Stimulated activated naive CD4-positive, alpha-beta T cell (primary cell): ENCODE measurements at regions not wholly inside any gene's neighbourhood (a gene's known extent, or its start where the extent isn't known, plus 50 kb on each side); places are given as distances from the start of the nearest gene placed in this dataset.

Experiments
- DNase-seq, 6 experiments: peaks; one replicate each; lab custom pipeline; 2025; lab: John Stamatoyannopoulos, UW

DNA sequence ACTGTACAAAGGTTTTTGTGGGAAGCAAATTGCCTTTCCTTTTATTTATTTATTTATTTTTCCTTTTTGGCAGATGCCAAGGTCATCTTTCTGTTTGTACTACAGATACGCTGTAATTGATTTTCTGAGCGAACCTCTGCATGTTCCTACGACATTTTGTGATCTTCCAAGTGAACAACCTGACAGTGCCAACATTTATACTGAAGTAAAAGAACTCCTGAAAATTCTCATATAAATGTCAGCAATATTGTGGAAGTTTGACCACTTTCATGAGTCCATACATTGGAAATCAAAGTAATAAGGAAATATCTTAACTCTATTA lies 86.8 kb upstream of the EEPD1 start:
- no peak for DNase-seq

DNA sequence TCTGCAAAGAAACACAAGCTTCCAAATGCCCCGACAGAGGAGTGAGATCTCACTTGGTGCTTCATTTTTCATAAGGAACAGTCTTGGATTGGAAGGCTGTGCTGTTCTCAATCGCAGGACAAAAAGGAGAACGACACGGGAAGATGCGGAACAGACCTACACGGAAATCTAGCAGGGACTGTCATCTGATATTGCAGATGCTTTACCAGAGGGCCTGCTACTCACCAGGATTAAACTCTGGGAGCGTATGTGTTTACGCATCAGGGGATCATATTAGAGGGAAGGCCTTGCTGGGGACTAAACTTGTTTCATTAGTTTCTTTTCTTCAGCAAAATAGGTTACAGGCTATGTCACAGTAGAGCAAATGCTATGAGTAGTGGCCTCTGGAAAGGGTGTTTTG lies 82.8 kb upstream of the EEPD1 start:
- no peak for DNase-seq

DNA sequence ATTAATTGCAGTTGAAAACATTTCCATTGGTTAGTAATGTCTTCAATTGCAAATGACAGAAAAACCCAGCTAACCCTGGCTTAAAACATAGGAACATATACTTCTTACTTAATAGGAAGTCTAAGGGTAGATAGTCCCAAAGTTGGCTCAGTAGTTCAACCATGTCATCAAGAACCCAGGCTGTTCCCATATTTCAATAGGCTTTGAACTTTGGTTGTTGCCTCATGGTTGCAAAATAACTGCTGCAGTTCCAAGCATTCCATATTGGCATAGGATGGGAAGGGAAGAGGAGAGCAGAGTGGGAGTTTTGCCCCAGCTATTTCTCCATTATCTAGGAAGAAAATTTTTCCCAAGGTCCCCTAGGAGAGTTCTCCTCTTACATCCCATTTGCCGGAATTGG lies 81.4 kb upstream of the EEPD1 start:
- DNase-seq, result no peak

DNA sequence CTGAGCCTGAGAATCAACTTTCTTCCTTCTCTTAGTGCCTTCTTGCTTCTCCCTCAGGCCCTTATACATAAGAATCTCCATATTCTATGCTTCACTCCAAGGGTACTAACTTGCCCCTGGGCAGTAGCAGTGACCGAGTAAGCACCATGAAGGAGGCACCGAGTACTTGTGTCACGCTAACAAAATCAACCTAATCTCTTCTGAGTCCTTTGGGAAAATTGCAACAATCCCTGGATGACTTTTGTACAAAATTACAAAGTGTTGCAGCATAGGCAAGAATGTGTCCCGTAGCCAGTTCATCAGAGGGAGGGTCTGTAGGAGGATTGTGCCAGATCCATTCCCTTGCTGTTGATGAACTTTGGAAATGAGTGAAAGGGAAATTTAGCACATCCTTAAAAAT lies 80.4 kb upstream of the EEPD1 start:
- no peak for DNase-seq

DNA sequence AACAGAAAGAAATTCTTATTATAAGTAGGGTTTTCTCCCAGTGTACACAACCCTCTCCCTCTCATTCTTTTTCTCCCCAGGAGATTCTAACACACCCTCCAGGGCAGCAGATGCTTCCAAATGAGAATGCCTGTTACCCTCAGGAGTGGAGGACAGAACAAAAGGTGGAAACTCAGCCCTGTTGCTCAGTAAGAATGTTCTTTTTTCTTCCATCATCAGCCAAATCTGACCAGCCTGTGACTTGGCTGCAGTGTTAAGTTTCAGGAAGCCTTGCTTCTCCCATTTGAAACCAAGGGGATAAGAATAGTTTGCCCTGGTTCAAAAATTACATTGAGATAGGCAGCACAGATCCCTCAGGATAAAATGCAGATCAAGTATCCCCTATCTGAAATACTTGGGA lies 77.5 kb upstream of the EEPD1 start:
- no peak for DNase-seq

DNA sequence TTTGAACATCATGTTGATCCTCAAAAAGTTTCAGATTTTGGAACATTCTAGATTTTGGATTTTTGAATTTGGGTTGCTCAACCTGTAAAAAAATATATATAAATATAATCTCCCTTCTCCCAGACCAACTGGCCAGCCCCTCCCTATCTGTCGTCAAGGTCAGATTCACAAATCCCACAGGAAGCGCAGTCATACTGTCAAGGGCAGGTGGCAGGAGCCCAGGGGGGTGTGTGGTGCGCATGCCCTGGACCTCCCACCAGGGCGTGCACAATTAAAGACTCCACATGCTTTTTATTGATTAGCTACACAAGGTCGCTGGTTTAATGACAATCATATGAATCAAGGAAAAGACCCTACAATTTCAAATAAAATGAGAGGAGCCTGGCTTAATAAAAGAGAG lies 77.0 kb upstream of the EEPD1 start:
- DNase-seq, result no peak

DNA sequence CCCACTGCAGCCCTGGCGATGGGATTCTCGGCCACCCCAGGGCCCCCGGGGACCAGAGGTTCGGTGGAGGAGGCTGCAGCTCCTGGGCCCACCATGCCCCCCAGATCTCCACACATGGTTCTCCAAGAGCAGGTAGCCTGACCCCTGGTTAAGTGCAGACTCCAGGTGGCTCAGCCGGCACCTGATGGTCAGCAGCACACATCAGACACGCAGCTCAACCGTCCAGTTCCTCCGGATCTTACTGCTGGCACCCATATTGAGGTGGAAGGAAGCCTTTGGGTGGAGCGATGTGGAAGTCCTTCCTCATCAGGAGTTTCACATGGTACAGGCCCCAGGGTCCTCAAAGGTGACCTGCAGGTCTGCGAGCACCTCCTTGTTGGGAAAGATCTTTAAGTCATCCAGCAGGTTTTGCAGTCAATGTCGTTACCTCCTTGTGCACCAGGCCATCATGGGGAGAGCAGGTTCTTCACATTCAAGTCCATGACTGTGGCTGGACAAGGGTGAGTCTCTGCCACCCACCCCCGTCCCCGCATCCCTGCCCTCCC lies 74.2 kb upstream of the EEPD1 start:
- no peak for DNase-seq

DNA sequence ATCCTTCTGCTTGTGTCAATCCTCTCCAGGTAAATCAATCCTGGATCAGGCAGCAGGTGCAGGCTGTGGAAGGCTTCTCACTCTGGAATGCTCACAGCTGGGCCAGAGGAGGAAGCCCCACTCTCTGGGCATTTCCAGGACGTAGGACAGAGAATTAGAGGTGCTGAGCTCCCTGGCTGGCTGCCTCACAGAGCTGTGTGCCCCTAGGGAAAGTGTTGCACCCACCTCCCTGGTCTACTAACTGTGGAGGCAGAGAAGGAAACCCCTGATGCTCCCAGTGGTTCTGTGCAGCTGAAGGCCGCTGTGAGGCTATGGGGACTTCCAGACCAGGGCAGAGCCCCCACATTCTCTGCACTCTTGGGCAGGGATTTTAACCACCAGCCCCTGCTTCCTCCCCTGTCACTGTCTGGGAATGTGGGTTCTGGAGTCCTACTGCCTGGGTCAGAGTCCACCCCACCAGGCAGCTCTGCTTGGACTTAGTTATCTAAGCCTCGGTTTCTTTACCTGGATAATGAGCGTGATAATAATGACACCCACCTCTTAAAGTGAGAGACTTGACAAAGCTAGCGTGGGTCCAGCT lies 73.5 kb upstream of the EEPD1 start:
- no peak for DNase-seq

DNA sequence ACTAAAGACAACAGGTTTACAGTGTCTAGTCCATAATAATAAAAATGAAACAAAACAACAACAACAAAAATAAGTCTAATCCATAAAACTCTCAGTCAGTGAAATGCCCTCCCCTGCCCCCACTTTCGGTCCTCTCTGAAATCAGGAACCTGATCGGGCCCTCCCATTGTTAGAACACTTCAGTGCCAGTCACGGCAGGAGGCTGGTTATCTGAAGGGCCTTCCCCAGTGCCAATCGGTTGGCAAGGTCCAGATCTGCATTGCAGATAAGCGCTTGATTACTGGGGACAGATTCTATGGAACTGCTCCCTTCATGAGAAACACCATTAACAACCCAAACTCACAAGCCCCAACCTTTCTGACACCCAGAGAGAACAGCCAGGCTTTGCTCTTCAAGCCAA lies 72.2 kb upstream of the EEPD1 start:
- no peak for DNase-seq

DNA sequence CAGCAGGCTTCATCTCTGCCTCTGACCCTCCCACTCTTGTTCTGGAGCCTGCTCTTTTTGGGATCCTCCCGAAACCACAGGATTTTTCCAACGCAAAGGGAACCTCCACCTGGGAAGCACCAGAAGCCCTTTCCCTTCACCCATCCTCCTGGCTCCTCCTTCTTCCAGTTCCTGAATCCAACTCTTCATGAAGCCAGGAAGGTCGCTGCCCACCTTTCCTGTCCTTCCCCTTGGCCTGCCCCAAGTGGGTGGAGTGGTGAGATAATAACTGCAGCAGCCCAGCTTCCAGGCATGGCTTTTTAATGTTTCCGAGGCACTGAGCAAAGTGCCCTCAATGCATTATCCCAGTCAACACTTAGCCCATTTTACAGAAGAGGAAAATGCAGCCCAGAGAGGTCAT lies 70.8 kb upstream of the EEPD1 start:
- DNase-seq, result no peak

DNA sequence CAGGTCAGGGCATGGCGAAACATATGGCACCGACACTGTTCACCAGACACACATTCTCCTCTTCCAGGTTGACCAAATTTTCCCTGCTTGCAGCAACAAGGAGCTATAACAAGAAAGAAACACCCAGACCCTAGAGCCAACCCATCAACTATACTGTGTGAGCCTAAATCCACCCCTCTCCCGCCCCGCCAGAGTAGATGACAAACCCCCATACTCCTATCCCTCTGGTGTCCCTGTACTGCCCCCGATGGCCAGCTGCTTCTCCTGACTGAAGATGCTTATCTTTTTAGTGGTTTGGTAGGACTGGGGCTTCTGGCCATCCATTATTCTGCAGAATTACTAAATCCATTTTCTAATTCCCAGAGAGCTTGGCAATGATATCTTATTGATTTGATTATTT lies 70.1 kb upstream of the EEPD1 start:
- DNase-seq, result no peak

DNA sequence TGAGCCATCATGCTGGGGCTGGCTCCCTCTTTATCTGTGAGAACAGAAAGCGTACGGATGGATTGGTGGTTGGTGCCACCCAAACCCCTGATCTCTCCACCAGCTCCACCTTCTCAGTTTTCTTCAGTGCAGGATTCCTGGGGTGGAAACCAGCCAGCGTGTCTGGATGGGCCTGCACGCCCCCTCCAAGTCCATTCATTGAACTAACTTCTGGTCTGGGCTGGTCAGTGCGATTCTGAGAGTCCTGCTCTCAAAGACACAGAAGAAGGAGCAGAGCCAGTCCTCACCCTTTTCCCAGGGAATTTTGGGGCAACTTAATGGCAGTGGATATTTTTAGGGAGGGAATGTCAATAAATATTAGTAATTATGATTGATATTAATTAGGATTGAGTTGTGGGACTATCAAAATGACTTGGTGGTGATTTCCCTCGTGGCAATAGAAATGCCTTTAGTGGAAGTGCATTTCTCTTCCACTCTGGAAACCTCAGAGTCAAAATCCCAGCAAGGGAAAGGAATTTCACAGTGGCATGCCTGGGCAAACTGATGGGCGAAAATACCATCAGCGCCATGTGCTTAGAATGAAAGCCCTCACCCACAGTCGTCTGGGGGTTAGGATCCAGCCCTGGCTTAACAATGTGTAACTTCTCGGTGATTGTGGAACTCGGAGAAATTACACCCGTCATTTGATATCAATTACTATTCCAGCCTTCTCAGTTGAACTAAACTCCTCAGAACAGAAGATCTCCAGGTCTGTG lies 69.3 kb upstream of the EEPD1 start:
- no peak for DNase-seq

DNA sequence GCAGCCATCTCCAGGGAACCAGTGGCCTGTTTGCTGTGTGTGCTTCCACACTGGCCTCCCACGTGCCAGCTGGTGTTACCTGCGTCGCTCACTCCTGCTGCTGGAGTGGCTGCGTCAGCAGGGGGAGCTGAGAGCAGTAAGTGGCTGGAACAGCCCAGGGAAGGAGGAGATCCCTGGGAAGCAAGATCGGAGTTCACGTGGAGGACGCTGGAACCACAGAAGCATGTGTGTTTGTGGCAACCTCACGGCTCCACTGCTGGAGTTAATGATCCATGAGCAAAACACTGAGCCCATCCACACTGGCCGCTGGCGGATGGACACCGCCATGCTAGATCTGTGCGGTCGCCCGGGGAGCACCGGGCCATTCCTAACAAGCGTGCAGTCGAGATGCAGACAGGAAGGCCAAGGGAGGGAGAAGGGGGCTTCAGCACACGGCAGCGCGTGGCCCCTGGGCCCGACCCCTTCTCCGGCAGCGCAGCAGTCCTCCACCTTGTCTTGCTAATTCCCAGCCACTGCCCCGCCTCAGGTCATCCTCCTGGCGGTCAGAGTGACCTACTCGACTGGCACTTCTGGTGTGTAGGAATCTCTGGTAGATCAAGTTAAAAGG lies 68.5 kb upstream of the EEPD1 start:
- DNase-seq, result no peak

DNA sequence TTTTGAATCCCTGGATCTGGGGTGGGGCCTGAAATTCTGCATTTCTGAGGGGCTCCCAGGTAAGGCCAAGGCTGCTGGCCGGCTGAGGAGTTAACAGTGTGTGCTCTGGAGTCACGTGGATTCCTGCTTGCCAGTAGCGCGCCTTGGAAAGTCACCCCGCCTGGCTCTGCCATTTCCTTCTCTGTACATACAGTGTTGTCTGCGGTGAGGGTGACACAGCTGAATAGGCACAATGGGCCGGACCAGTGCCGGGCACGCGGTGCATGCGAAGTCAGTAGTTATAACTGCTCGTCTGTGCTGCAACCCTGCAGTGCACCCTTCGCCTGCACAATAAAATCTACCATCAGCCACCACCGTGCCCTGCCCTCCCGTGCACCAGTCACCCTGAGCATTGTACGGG lies 68.0 kb upstream of the EEPD1 start:
- no peak for DNase-seq

DNA sequence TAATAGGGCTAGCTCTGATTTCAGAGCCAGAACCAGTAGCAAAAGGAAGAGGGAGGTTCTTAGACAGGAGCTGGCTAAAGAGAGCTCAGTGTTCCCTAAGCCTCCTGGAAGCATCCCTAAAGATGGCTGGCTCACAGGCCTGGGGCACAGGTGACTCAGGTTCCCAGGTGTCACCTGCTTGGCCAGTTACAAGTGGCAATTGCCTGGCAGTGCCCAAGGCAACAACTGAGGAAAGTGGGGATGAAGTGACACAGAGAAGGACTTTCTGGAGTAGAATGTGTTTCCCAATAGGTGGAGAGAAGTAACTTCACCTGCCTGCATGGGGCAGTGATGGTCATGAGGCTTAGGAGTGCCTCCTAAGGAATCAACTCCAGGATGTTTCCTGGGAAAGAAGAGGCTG lies 66.5 kb upstream of the EEPD1 start:
- DNase-seq, result no peak

DNA sequence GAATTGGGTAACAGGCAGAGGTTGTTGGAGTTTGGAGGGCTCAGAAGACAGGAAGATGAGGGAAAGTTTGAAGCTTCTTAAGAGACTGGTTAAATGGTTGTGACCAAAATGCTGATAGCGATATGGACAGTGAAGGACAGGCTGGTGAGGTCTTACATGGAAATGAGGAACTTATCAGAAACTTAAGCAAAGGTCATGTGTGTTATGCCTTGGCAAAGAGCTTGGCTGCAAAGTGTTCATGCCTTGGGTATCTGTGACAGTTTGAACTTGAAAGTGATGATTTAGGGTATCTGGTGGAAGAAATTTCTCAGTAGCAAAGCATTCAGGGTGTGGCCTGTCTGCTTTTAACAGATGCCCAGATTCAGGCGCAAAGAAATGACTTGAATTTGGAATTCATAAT lies 64.5 kb upstream of the EEPD1 start:
- DNase-seq, result no peak

DNA sequence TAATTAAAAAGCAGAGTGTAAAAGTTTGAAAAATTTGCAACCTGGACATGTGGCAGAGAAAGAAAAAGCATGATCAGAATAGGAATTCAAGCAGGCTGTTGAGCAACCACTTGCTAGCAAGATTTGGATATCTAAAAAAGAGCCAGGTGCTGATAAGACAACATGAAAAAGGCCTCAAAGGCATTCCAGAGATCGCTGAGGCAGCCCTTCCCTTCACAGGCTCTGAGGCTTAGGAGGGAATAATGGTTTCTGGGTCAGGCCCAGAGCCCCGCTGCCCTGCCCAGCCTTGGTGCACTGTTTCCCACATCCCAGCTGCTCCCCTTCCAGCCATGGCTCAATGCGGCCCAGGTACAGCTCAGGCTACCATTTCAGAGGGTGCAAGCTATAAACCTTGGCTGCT lies 64.1 kb upstream of the EEPD1 start:
- DNase-seq, result no peak

DNA sequence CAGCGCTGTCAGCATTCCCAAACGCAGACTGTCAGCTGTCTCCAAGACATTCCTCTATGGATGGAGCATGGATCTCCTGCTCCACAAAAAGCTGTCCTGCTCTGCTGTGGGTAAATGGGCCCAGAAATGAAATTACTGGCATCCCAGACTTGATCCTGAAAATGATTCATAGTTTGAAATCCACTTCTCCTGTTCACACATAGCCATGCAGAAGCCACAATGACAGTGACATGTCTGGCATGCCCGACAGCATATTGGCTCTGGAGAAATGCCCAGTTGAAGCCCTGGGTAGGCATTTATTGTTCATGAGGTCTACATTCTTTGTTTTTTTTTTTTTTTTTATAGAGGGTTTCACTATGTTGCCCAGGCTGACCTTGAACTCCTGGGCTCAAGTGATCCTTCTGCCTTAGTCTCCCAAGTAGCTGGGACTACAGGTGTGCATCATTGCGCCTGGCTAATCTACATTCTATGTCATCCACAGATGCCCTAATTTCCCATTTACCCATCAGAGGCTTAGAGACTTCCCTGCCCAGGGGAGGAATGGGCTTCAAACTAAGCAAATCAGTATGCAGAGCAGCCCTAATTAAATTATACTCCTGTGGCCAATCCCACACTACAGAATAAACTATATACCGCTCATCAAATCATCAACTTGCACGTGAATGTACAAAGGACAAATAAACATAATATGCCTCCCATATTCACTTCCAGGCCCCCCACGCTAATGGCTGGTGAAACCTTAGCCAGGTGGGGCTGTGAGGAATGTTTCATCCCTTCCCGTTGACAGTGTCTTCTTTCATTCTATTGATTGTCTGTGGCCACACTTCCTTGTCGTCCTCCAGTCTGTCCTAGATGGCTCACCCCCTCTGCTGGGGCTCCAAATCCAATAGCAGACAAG lies 61.8 kb upstream of the EEPD1 start:
- no peak for DNase-seq

DNA sequence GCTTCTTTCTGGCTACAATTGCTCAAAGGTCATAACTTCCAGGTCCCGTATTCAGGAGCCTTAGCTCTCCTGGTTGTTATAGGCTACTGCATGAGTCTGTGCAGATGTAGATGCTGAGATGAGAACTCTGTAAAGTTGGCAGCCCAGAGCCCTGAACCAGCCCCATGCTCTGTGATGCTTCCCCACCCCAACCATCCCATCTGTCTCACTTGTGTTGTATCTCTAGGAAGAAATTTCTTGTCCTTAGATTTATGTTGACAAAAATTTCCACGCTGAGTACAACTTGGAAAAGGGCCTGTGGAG lies 61.2 kb upstream of the EEPD1 start:
- no peak for DNase-seq

DNA sequence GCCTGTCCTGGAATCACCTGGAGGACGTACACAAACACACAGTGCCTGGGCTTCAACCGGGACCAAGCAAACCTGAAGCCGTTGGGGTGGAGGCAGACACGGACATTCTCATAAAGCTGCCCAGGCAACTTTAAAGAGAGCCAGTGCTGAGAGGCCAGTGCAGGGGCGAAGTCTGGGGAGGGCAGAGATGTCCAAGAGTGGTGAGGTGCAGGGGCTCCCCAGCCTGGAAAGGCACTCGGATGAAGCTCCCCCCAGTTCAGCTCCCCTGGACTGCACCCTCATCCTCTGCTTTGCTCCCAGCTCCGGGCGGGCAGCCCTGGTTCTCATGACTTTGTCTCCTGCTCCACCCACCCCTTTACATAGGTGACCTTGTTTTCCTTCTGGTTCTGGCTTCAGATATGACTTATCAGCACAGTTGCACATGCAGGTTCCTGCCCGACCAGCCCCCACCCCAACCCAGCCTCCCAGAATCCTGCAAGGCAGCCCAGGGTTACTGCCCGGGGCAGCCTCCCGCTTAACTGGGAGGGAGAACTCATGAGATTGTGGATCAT lies 60.8 kb upstream of the EEPD1 start:
- DNase-seq, result no peak

DNA sequence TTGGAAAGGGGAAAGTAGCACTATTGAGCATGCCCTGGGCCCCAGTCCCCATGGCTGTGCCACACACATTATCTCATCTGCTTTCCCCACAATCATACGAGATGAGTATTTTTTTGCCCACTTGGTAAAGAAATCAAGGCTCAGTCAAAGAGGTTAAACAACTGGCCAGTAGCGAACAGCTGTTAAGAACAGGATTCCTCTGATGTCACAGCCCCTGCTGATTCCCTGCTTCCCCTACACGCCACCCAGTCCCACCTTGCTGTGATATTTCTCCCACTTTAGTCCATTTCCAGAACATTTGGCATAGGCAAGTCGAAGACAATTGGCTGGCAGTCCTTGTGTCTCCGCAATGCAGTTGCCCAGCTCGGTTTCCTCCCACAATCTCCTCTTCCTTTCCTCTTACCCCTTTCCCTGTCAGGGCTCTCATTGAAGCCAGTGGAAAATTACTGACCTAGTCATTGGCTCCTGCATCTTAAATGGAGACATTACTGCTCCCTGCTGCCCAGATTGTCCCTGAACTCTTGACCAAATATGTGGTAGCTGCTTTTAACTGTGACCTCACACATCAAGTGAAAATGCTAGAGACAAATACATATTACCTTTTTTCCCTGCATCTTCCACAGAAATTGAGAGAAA lies 56.5 kb upstream of the EEPD1 start:
- no peak for DNase-seq

DNA sequence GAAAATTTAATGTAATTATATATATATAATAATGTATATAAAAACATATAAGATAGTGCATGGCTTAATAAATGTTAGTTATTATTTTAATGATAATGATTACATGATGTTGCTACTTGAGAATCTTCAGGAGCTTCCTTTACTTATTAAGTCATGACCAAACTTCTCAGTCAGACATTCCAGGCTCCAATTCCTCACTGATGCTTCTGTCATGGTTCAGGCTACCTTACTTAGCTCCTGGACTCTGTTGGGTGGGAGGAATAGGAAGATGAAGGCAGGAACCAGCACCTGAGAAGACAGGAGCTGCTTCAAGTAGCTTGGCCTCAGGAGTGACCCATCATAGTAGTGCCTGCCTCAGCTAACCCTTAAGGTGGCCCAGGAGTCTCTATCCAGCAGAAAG lies 55.0 kb upstream of the EEPD1 start:
- no peak for DNase-seq
